ENCODE measurements at regions not wholly inside any gene's neighbourhood (a gene's known extent, or its start where the extent isn't known, plus 50 kb on each side); places are given as distances from the start of the nearest gene placed in this dataset.

DNA sequence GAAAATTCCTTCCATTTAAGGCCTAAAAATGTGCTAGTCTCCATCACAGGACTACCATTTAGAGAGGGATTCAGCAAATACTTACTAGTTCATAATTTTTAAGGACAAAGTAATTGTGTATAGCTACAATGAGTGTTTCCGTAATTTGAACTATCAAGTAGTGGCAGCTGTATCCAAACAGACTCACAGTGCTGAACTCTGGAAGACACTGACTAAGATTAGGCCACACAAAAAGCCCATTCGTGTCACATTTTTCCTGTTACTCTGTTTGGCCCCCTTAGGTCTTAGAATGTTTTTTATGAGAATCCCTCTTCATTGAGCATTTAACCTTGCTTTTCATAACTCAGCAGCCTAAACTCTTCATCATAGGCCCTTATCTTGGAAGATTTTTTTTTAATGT is 731.2 kb upstream of the PCDH9 start (continued):
- no peak for TF ChIP-seq BMI1 (IDR thresholded peaks at IDR 0.05; ENCODE audit: borderline replicate concordance)
- TF ChIP-seq, protein P1, sequence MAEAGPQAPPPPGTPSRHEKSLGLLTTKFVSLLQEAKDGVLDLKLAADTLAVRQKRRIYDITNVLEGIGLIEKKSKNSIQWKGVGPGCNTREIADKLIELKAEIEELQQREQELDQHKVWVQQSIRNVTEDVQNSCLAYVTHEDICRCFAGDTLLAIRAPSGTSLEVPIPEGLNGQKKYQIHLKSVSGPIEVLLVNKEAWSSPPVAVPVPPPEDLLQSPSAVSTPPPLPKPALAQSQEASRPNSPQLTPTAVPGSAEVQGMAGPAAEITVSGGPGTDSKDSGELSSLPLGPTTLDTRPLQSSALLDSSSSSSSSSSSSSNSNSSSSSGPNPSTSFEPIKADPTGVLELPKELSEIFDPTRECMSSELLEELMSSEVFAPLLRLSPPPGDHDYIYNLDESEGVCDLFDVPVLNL (IDR thresholded peaks at IDR 0.05; ENCODE audit: low read depth, low read length): no peak
- no peak for TF ChIP-seq SP1 (IDR thresholded peaks at IDR 0.05; ENCODE audit: low read depth, low read length)
- no peak for TF ChIP-seq RAD51 (IDR thresholded peaks at IDR 0.05)
- TF ChIP-seq, protein P2, sequence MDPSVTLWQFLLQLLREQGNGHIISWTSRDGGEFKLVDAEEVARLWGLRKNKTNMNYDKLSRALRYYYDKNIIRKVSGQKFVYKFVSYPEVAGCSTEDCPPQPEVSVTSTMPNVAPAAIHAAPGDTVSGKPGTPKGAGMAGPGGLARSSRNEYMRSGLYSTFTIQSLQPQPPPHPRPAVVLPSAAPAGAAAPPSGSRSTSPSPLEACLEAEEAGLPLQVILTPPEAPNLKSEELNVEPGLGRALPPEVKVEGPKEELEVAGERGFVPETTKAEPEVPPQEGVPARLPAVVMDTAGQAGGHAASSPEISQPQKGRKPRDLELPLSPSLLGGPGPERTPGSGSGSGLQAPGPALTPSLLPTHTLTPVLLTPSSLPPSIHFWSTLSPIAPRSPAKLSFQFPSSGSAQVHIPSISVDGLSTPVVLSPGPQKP (IDR thresholded peaks at IDR 0.05; ENCODE audit: low read depth, low read length): no peak

DNA sequence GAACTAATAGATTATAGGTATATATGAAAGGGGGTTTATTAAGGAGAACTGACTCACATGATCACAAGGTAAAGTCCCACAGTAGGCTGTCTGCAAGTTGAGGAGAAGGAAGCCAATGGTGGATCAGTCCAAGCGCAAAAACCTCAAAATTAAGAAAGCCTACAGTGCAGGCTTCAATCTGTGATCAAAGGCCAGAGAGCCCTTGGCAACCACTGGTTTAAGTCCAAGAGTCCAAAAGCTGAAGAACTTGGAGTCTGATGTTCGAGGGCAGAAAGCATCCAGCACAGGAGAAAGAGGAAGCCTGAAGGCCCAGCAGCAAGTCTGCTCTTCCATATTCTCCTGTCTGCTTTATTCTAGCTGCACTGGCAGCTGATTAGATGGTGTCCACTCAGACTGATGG is 721.3 kb upstream of the PCDH9 start:
- ChIA-PET RAD21 (ENCODE audit: unreplicated experiment) (no interaction called here), CTCF (no interaction called here), POLR2A (no interaction called here), SMC1A (ENCODE audit: uncharacterized antibody, unreplicated experiment) (no interaction called here)
- intact Hi-C loops (cut with micrococcal nuclease; ENCODE audit: unreplicated experiment): no loop called here
- 0 out of 4 replicates have a peak, but pooled peaks cover 0 to 1% of the 10 kb centered on the region in 2 experiments for H3K27me3 ChIP-seq (replicated peaks in 1 of 2; ENCODE audit: control insufficient read depth in 2 of 2, insufficient read depth in 2 of 2, low read length in 1 of 2)
- no peaks in the 10 kb centered on the region for H3K36me3 ChIP-seq (ENCODE audit: control insufficient read depth in 2 of 2, insufficient read depth in 2 of 2, low read length in 1 of 2)
- H3K4me2 ChIP-seq (ENCODE audit: control insufficient read depth, insufficient read depth): no peak overlapping the region
- no peak overlapping the region for H2AFZ ChIP-seq (ENCODE audit: control insufficient read depth, low read depth, low read length)
- no peaks in the 10 kb centered on the region for H3K4me1 ChIP-seq (ENCODE audit: control insufficient read depth, insufficient read depth, low read length)
- no peaks in the 10 kb centered on the region for H3K79me2 ChIP-seq (ENCODE audit: control insufficient read depth, insufficient read depth, low read length)
- DNase-seq (ENCODE audit: low read depth, low spot score) (no peak), ATAC-seq (no peak), FAIRE-seq (no peak)
- H3K27ac ChIP-seq (ENCODE audit: control insufficient read depth, insufficient read depth): no peak overlapping the region
- in situ Hi-C loops (cut with MboI): no loop called here
- 19% methylated on average over 2 of the region's 2 CpGs for WGBS (ENCODE audit: insufficient coverage, insufficient replicate concordance, low lambda C conversion rate, missing lambda C conversion rate)
- no peak for TF ChIP-seq NFIC (IDR thresholded peaks at IDR 0.05; ENCODE audit: low read depth, low read length)
- no peak for TF ChIP-seq FOXM1 (IDR thresholded peaks at IDR 0.05; ENCODE audit: low read depth, low read length)
- TF ChIP-seq, protein P3, sequence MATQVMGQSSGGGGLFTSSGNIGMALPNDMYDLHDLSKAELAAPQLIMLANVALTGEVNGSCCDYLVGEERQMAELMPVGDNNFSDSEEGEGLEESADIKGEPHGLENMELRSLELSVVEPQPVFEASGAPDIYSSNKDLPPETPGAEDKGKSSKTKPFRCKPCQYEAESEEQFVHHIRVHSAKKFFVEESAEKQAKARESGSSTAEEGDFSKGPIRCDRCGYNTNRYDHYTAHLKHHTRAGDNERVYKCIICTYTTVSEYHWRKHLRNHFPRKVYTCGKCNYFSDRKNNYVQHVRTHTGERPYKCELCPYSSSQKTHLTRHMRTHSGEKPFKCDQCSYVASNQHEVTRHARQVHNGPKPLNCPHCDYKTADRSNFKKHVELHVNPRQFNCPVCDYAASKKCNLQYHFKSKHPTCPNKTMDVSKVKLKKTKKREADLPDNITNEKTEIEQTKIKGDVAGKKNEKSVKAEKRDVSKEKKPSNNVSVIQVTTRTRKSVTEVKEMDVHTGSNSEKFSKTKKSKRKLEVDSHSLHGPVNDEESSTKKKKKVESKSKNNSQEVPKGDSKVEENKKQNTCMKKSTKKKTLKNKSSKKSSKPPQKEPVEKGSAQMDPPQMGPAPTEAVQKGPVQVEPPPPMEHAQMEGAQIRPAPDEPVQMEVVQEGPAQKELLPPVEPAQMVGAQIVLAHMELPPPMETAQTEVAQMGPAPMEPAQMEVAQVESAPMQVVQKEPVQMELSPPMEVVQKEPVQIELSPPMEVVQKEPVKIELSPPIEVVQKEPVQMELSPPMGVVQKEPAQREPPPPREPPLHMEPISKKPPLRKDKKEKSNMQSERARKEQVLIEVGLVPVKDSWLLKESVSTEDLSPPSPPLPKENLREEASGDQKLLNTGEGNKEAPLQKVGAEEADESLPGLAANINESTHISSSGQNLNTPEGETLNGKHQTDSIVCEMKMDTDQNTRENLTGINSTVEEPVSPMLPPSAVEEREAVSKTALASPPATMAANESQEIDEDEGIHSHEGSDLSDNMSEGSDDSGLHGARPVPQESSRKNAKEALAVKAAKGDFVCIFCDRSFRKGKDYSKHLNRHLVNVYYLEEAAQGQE (IDR thresholded peaks at IDR 0.05; ENCODE audit: low read depth, low read length): no peak
- no peak overlapping the region for H3K9ac ChIP-seq (ENCODE audit: control insufficient read depth, insufficient read depth, low read length)
- no peaks in the 10 kb centered on the region for H4K20me1 ChIP-seq (ENCODE audit: control insufficient read depth, insufficient read depth)
- no peak overlapping the region for H3K4me3 ChIP-seq
- no peaks in the 10 kb centered on the region for H3K9me3 ChIP-seq (replicated peaks; ENCODE audit: control insufficient read depth, insufficient read depth, low read length)
- no TSS peak for BruUV-seq (replicated peaks)
